ENCODE measurements at regions not wholly inside any gene's neighbourhood (a gene's known extent, or its start where the extent isn't known, plus 50 kb on each side); places are given as distances from the start of the nearest gene placed in this dataset.

DNA sequence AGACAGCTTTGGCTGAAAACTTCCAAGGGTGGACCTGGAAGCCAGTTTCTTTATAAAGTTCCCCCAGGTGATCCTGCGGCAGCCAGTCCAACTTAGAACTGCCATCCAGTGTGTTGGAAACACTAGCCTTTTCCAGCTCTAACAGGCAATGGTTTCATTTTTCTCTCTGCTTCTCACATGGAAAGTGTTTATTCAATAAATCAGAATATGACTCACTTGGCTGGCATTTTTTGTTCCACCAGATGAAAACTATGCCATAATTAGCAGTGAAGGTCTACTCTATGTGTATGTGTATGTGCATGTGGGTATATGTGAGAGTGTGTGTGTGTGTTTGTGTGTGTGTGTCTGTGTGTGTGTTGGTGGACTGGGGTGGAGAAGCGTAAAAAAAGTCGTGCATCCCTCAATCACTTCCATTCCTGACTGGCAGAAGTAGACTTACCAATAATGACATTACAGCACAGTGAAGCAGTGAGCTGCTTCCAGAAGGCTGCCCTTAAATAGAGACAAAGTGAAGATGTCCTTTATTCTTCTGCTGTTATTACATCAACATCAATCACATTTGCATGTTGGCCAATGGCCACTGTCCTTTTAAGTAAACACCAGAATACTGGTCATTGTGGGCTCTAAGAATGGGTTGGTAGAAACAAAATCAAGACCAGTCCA, 90.9 kb upstream of the SETBP1 start:
- WGBS, 2 donors: 88 to 90% methylated on average over 3 of the region's 3 CpGs
- Histone ChIP-seq H3K4me1 (ENCODE audit: control insufficient read depth in 5 of 5, insufficient read depth in 5 of 5, low read length in 5 of 5) (peaks cover 0 to 14% (median 2%) of the 10 kb centered on the region in 5 donors), H3K4me3 (no peak overlapping the region), H3K27ac (ENCODE audit: low read depth in 1 of 2, low read length in 1 of 2) (no peak overlapping the region), H3K9me3 (ENCODE audit: control insufficient read depth in 4 of 4, insufficient read depth in 3 of 4, low read length in 3 of 4) (no peaks in the 10 kb centered on the region), H3K27me3 (ENCODE audit: control insufficient read depth in 3 of 3, insufficient read depth in 3 of 3, low read length in 2 of 3) (no peaks in the 10 kb centered on the region), H3K36me3 (ENCODE audit: control insufficient read depth in 4 of 4, insufficient read depth in 4 of 4, low read length in 4 of 4) (no peaks in the 10 kb centered on the region), H3K9ac (ENCODE audit: insufficient read depth in 1 of 2, low read length in 2 of 2) (no peak overlapping the region)
- ATAC-seq (ENCODE audit: insufficient read depth, low FRiP score) (no peak), DNase-seq (no peak)
- no peak for TF ChIP-seq CTCF (IDR thresholded peaks at IDR 0.05; ENCODE audit: control extremely low read depth, extremely low read depth)

- TF ChIP-seq CTCF (IDR thresholded peaks at IDR 0.05; ENCODE audit: control extremely low read depth, extremely low read depth): no peak
- H3K27ac ChIP-seq (ENCODE audit: low read depth in 1 of 2, low read length in 1 of 2): no peak overlapping the region
- no peaks in the 10 kb centered on the region for H3K27me3 ChIP-seq (ENCODE audit: control insufficient read depth in 3 of 3, insufficient read depth in 3 of 3, low read length in 2 of 3)
- ATAC-seq (ENCODE audit: insufficient read depth, low FRiP score) (no peak), DNase-seq (peak in 1 of 3 donors; percentile 23)
- H3K36me3 ChIP-seq (ENCODE audit: control insufficient read depth in 4 of 4, insufficient read depth in 4 of 4, low read length in 4 of 4): no peaks in the 10 kb centered on the region
- no peaks in the 10 kb centered on the region for H3K9me3 ChIP-seq (ENCODE audit: control insufficient read depth in 4 of 4, insufficient read depth in 3 of 4, low read length in 3 of 4)
- no peak overlapping the region for H3K9ac ChIP-seq (ENCODE audit: insufficient read depth in 1 of 2, low read length in 2 of 2)
- H3K4me1 ChIP-seq (ENCODE audit: control insufficient read depth in 5 of 5, insufficient read depth in 5 of 5, low read length in 5 of 5): peaks cover 0 to 22% (median 7%) of the 10 kb centered on the region in 5 donors
- 85 to 90% methylated on average over 1 of the region's 1 CpG for WGBS, 2 donors
- H3K4me3 ChIP-seq: no peak overlapping the region
Measured at GRCh38 chr18:44590956-44591670, 89.6 kb upstream of the SETBP1 start.

- DNase-seq: no peak
- WGBS, 2 donors: 58 to 73% methylated on average over 2 of the region's 2 CpGs
Measured at GRCh38 chr18:44592639-44593038, 88.0 kb upstream of the SETBP1 start.

More at GRCh38 chr18:44592639-44593038, 88.0 kb upstream of the SETBP1 start:
- H3K9me3 ChIP-seq (ENCODE audit: control insufficient read depth in 4 of 4, insufficient read depth in 3 of 4, low read length in 3 of 4): no peaks in the 10 kb centered on the region
- H3K4me3 ChIP-seq: no peak overlapping the region
- no peak overlapping the region for H3K9ac ChIP-seq (ENCODE audit: insufficient read depth in 1 of 2, low read length in 2 of 2)
- H3K27me3 ChIP-seq (ENCODE audit: control insufficient read depth in 3 of 3, insufficient read depth in 3 of 3, low read length in 2 of 3): no peaks in the 10 kb centered on the region
- TF ChIP-seq CTCF (IDR thresholded peaks at IDR 0.05; ENCODE audit: control extremely low read depth, extremely low read depth): no peak
- peak overlapping the region in 1 of 2 donors; percentile 64 for H3K27ac ChIP-seq (ENCODE audit: low read depth in 1 of 2, low read length in 1 of 2)
- H3K36me3 ChIP-seq (ENCODE audit: control insufficient read depth in 4 of 4, insufficient read depth in 4 of 4, low read length in 4 of 4): no peaks in the 10 kb centered on the region
- no peak for ATAC-seq (ENCODE audit: insufficient read depth, low FRiP score)
- peaks cover 0 to 22% (median 7%) of the 10 kb centered on the region in 5 donors for H3K4me1 ChIP-seq (ENCODE audit: control insufficient read depth in 5 of 5, insufficient read depth in 5 of 5, low read length in 5 of 5)

Data from lung (tissue), 11 donors.